ENCODE measurements at regions not wholly inside any gene's neighbourhood (a gene's known extent, or its start where the extent isn't known, plus 50 kb on each side); places are given as distances from the start of the nearest gene placed in this dataset.

DNA sequence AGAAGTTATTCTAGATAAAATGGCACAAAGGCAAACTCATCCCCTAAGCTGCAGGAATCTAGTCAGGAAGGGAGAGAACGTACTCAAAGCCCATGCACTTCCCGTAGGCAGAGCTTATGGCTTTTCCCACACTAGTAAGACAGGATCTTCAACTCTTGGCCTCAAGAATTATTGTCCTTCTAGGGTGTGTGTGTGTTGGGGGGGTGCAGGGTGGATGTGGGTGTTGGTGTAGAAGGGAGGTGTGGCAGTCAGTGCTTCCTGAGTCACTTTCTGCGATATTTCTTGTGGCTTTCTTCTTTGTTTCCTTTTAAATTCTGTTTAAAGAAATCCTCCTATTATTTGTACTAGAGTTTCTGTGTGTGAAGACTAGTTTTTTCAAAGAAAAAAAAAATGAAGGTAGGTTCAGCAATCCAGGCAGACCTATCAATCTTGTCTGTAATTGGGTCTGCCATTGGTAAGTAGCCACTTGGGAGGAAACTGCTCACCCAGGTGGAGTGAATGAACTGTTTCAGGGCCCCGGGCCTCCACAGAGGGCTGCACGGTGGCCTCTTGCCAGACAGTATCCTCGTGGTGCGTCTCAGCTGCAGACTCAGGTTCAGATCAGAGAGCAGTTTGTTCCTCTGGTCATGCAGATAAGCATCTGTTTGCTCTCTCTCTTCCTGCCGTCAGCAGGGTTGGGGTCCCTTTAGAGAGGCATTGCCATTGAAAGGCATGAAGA, 131.9 kb downstream of the NPR3 start:
- Histone ChIP-seq H3K9me1 (replicated peaks; ENCODE audit: control insufficient read depth, extremely low read depth, insufficient read depth, low read length) (no peaks in the 10 kb centered on the region), H4K20me1 (replicated peaks; ENCODE audit: control insufficient read depth, extremely low read depth, insufficient read depth, low read length) (no peaks in the 10 kb centered on the region), H3K9ac (replicated peaks; ENCODE audit: extremely low read depth, insufficient read depth, low read length) (no peak overlapping the region), H3K4me1 (ENCODE audit: control insufficient read depth, extremely low read depth, insufficient read depth, low read length) (no peaks in the 10 kb centered on the region), H3K27ac (ENCODE audit: insufficient read depth, low read depth, low read length) (no peak overlapping the region), H3K79me2 (ENCODE audit: control insufficient read depth, insufficient read depth, low read length) (no peaks in the 10 kb centered on the region), H3K4me3 (replicated peaks in 1 of 3; ENCODE audit: insufficient read depth in 1 of 3, low read depth in 1 of 3, low read length in 3 of 3) (no peak overlapping the region), H3K9me3 (replicated peaks; ENCODE audit: control insufficient read depth, insufficient read depth, low read length) (no peaks in the 10 kb centered on the region), H3K36me3 (ENCODE audit: control insufficient read depth in 2 of 2, extremely low read depth in 1 of 2, insufficient read depth in 2 of 2, low read length in 2 of 2) (no peaks in the 10 kb centered on the region), H2AFZ (ENCODE audit: low read depth, low read length) (no peak overlapping the region), H3K27me3 (ENCODE audit: control insufficient read depth in 2 of 2, insufficient read depth in 2 of 2, low read length in 2 of 2) (no peaks in the 10 kb centered on the region), H3K4me2 (ENCODE audit: insufficient read depth, low read length) (no peak overlapping the region)
- dilution Hi-C loops (cut with MboI; ENCODE audit: extremely low pct_ligation_motif_present, low sequenced_read_pairs) = no loop called here
- no peak for FAIRE-seq
- TF ChIP-seq MAX (IDR thresholded peaks at IDR 0.05; ENCODE audit: insufficient read depth, insufficient read length) (no peak), EZH2 (IDR thresholded peaks at IDR 0.05; ENCODE audit: borderline replicate concordance, low read depth, low read length, severe bottlenecking) (no peak), POLR2AphosphoS5 (IDR thresholded peaks at IDR 0.05; ENCODE audit: insufficient read depth, low read depth, low read length) (no peak), MYC (IDR thresholded peaks at IDR 0.05; ENCODE audit: low read depth, low read length) (no peak), POLR2A (IDR thresholded peaks at IDR 0.05; ENCODE audit: low read depth, low read length) (no peak), CTCF (IDR thresholded peaks at IDR 0.05; ENCODE audit: extremely low read depth in 1 of 2, insufficient read depth in 1 of 2, low read depth in 1 of 2, low read length in 2 of 2) (no peak), GATA2 (IDR thresholded peaks at IDR 0.05; ENCODE audit: insufficient read depth, insufficient read length, low read depth, low read length) (no peak), JUN (IDR thresholded peaks at IDR 0.05; ENCODE audit: borderline replicate concordance, insufficient read depth, insufficient read length, low read depth) (no peak), FOS (IDR thresholded peaks at IDR 0.05; ENCODE audit: borderline replicate concordance, insufficient read depth, low read length) (no peak)
- ChIA-PET CTCF (no interaction called here), POLR2A (no interaction called here)
- intact Hi-C loops (cut with micrococcal nuclease) = no loop called here
- no peak for DNase-seq (ENCODE audit: low read depth, low spot score)
- no TSS peak for BruUV-seq (replicated peaks)

Measured in endothelial cell of umbilical vein (primary cell).